HCEC 1CT (cell line): ENCODE measurements at regions not wholly inside any gene's neighbourhood (a gene's known extent, or its start where the extent isn't known, plus 50 kb on each side); places are given as distances from the start of the nearest gene placed in this dataset.
"Not testable (repeated sequence)": the region's sequence is repeated elsewhere in the genome, so short reads cannot be mapped to it uniquely, and the experiment has no call there.

Source experiments
- DNase-seq: peaks from one replicate; pipeline ENCODE4 v3.0.0-alpha.2; 2017

DNA sequence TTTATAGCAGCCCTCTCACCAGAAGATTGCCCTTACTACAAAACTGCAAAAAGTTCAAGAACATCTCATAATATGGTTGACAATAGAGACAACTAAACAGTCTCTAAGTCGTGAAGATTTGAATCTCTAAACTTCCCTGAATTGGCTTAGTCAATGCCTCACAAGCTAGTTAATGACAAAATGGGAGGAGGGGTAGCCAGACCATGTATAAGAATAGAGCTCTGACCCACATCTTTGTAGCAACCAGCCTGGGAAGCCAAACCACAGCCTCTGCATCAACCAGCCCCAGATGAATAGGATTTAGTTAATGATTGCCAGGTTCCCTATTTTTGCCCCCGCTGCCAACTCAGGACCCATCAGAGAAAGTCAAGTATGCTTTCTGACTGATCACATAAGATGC lies 1265.9 kb upstream of the PCDH10 start:
- not testable (repeated sequence) for DNase-seq

DNA sequence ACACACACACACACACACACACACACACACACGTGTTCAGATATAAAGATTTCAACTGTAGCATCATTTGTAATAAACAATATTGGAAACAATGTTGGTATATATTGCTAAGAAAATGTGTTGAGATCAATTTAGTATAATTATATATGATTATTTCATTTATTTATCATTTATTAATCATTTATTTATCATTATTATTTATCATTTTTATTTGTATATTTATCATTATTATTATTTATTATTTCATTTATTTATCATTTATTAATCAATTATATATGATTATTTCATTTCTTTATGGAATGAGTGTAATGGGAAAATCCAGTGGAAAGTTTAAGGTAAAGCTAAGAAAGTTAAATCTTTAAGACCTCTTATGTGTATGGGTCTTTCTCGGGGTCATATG lies 1223.4 kb upstream of the PCDH10 start:
- DNase-seq = not testable (repeated sequence)

DNA sequence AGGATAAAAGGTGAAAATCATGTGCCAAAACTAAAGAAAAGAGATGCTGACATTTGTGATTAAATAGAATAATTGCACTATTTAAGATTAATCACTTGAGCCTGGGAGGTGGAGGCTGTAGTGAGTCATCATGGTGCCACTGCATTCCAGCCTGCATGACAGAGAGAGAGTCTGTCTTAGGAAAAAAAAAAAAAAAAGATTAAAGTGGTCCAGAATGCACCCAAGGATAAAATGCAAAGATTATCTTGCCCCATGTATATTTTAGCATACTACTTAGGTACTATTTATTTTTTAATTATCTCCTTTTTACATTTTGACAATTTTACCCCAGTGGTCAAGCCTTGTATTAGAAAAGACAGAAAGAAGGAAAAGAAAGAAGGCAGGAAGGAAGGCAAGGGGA lies 1181.4 kb upstream of the PCDH10 start:
- not testable (repeated sequence) for DNase-seq

DNA sequence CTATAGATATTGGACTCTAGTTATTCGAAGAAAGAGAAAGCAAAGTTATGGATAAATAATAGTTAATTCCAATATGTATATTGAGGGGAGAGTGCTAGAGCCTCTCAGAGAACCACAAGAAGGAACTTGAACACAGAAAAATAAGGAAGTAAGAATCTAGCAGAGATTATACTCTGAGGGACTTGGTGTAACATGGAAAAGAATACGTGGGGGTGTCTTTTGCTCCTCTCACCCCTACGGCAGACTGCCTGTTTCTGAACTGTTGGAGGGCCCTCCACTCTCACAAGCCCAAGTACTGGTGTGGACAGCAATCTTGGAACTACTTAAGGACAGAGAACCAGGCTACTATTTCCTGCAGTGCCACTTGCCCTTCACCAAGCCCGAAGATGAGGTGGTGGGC lies 1174.4 kb upstream of the PCDH10 start:
- DNase-seq = no peak

DNA sequence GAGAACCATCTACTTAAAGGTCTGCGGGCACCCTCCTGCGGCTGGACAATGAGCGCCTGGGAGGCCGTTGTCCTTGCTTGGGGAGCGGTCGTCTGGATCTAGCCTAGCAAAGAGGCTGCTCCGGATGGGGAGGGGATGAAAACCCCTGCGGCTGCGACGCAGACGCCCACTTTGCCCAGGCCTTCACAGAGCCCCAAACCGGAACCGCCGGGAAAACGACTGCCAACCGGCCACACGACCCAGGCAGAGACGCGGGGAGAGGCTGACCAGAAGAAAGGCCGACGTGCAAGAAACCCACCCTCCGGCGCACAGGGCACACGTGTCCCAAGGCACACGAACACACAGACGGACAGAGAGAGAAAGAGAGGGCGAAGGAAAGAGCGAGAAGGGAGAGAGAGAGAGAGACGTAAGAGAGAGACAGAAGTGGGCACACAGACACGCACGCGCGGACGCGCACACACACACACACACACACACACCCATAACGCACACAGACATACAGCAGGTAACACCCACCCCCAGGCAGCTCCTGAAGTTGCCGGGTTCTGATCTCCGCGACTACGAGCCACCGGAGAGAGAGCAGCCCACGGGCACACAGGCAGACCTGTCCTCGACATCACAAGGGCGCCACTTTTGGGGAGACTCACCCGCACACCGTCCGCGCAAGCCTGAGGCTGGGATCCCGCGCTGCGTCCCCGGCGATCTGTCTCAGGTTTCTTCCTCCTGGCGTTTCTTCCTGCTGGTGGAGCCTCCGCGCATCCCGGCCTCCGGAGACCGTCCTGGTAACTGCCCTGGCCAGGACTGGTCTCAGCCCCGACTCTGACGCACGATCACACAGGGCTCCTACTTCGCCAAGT lies 1173.6 kb upstream of the PCDH10 start:
- DNase-seq = not testable (repeated sequence)

DNA sequence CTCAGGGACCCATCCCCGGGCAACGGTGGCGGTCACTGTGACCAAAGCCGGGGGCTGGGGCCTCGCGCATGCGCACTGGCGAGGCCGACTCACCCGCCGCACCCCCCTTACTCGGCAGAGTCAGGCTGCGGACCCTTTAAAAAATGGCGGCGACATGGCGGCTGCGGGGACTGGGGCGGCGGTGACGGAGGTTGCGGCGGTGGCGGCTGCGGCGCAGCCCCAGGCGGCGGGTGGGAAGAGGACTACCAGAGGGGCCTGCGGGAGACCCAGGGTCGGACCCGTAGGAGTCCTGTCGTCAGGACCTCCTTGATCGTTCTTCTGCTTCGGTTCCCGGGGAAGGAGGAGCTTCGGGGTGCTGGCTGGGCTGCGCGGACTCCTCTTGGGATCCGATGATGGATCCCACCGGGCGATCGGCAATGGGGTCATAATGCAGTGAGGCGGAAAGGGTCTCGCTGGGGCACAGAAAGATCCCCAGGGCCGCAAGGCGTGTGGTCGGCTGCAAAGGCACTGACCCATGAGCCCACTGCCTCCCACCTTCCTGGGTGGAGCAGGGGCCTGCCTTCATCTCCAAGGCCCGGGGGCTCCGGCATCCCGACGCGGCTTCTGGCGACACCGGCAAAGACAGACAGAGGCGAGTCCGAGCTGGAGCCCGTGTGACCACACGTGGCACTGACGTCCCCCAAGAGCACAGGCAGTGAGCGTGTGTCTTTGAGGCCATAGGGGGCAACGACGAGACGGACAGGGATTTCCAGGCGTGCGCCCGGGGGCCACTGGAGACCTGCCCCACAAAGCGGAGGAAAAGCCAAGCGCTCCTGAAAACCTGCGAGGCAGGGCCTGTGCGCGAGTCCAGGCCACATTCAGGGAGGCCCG lies 1172.7 kb upstream of the PCDH10 start:
- DNase-seq = not testable (repeated sequence)

DNA sequence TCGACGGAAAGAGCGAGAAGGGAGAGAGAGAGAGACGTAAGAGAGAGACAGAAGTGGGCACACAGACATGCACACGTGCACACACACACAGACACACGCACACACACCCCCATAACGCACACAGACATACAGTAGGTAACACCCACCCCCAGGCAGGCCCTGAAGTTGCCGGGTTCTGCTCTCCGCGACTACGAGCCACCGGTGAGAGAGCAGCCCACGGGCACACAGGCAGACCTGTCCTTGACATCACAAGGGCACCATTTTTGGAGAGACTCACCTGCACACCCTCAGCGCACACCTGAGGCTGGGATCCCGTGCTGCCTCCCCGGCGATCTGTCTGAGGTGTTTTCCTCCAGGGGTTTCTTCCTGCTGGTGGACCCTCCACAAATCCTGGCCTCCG lies 1171.0 kb upstream of the PCDH10 start:
- DNase-seq = no peak

DNA sequence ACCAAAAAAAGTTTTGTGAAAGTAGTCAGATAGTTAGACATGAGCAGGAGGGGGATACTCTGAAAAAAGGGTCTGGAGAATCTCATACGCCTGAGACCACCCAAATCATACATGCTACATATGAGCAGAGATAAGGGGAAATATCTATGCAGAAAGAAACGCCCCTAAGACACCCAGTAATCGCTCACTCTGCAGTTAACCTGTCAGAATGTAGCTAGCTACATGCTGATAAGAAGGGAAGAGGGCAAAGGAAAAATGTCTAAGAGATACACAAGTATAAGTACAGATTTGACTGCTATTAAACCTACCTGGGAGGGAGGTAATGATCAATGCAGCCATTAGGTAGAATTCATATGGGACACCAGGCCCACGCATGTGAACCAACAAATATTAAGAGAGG lies 1159.5 kb upstream of the PCDH10 start:
- no peak for DNase-seq

DNA sequence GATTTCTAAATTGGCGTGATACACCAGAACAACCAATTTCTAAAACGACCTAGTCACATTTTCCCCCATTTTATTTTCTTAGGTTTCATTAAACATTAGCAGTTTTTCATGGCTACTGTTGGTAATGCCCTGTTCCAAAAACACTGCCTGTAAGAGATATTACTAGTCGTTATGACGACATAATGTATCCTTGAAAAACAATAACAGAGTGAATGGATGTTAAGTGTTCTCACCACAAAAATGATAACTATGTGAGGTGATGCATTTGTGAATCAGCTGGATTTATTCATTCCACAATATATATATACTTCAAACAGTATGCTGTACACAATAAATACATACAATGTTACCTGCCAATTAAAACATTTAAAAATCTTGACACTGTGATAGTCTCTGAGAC lies 1147.6 kb upstream of the PCDH10 start:
- peak; percentile 63 for DNase-seq

DNA sequence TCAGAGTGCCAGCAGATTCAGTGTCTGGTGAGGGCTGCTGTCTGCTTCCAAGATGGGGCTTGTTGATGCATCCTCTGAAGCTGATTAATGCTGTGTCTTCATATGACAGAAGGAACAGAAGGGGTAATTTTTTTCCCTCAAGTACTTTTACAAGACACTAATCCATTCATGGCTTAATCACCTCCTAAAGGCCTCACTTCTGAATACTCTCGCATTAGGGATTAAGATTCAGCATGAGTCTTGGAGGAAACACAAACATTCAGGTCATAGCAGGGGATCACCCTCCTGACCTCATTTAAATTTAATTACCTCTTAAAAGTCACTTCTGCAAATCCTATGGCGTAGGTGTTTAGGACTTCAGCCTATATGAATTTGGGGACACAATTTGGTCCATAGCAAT lies 1145.5 kb upstream of the PCDH10 start:
- DNase-seq = no peak

DNA sequence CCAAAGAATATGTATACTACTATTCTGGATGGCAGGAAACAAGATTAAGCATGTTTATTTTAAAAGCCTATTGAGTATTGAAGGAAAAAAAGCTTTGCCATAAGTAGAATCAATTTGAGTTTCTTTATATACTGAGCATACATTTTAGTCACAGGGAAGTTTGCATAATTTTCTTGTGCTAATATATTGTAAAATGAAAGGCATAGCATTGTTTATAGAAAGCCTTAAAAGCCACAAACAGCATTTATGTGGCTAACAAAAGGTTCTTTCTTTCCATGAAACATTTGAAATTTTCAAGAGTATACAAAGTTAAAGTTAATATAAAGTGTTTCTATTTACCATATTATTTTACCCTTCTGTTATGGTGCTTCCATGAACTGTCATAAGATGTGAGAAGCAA lies 1133.8 kb upstream of the PCDH10 start:
- DNase-seq = no peak

DNA sequence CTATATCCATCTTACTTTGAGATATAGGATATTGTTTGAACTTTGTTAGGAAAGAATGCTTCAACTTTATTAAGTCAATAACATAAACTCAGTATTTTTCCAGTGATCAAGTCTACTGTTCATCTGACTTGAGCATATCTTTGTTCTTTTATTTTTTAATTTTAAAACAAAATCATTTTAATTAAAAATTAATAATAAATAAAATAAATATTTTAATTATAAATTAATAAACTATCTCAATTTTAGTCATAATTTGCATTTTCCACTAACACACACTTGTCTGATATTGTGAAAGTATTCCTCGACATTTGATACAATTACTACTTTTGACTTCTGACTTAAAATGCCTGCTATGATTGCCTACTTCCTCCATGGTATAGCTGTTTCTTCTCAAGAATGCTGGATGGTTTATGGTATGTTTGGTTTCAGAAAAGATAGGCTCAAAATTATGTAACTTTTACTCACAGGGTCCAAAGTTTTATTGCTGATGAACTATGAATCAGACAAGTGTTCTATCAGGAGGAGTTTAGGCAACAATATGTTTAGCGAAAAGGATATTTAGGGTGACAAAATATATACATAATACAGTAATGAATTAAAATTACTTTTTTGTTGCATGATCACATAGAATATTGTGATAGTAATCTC lies 1132.3 kb upstream of the PCDH10 start:
- DNase-seq = no peak

DNA sequence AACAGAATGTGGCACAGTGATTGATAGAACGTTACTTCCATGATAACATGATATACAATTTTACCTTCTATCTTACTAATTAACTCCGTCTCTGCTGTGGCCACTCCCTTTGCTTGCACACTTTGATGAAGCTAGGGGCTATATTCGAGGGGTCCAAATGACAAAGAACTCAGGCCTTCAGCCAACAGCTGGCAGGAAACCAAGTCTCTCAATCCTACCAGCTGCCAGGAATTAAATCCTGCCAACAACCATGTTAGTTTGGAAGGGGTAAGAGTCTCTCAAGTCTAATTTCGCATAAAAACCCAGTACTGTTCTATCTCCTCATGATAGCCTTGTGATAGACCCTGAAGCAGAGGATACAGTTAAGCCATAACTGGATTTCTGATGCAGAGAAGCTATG lies 1122.9 kb upstream of the PCDH10 start:
- DNase-seq = no peak

DNA sequence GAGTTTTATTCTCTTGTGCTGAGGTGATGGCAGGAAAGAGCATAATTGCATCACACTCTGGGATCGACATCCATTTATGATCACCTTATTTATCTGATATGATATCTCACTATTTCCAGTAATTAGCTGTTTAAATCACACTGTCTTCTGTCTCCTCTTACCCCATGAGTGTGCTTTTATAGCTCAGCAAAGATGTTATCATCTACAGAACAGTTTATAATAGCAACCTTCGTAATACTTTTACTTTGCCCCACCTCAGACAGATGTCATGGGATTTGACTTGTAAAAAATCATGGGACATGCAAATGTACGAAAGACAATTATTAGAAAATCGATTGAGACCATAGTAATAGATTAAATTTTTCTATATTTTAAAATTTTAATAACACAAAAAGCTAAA lies 1122.3 kb upstream of the PCDH10 start:
- no peak for DNase-seq

DNA sequence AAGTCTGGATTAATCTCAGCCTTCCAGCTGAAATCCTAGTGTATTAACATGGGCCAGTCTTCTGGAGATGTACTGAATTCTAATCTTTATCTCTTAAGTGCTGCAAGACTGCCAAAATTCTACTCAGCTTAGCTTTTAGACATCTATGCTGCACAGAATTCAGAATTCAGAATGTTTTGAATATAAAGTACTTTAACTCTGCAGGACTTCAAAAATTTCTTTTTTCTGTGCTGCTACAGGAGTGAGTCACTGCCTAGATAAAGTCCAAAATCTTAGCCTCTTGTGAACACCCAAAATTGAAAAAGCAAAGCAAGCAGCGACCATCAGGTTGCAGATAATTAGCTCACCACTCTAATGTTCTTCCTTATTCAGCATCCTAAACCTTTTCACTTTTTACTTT lies 1092.6 kb upstream of the PCDH10 start:
- no peak for DNase-seq

DNA sequence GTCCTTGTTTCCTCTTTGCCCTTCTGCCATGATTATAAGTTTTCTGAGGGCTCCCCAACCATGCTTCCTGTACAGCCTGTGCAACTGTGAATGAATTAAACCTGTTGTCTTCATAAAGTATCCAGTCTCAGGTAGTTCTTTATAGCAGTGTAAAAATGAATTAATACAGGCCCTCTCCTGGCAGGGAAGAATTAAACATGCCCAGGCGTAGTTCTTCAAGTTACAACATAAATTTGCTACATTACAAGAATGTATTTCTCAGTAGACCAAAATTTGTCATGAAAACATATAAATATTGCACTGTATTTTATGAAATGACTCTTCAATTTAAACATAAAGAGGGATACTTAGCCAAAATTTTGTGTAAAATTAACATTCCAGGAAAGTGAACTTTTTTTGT lies 1089.9 kb upstream of the PCDH10 start:
- DNase-seq = no peak

DNA sequence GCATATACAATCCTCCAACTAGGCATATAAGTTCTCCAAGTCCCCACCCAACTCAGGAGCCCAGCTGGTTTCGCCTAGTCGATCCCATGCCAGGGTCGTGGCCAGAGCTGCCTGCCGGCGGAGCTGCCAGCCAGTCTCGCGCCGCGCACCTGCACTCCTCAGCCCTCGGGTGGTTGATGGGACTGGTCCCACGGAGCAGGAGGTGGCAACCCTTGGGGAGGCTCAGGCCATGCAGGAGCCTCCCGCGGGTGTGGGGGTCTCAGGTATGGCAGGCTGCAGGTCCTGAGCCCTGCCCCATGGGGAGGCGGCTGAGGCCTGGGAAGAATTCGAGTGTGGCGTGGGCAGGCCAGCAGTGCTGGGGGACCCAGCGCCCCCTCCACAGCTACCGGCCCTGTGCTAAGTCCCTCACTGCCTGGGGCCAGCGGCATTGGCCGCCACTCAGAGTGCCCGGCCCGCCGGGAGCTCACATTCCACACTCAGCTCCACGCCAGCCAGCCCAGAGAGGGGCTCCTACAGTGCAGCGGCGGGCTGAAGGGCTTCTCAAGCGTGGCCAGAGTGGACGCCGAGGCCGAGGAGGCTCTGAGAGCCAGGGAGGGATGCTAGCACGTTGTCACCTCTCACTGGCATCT lies 1086.4 kb upstream of the PCDH10 start:
- no peak for DNase-seq

DNA sequence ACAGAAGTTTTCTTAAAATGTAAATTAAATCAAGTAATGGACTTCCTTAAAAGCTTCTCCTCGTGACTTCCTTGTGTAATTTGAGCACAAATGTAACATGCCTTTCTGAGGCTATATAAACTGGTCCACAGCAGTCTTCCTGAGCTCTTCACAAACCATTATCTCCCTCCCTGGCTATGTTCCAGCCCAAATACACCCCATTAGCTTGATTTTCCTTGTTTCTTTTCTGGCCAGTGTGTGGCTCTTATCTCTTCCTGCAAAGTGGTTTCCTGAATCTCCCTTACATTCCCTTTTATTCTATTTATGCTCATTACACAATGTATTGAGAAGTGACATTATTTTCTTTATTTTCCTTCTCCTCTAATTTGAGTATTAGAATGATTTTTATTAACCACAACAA lies 1085.3 kb upstream of the PCDH10 start:
- DNase-seq = no peak

DNA sequence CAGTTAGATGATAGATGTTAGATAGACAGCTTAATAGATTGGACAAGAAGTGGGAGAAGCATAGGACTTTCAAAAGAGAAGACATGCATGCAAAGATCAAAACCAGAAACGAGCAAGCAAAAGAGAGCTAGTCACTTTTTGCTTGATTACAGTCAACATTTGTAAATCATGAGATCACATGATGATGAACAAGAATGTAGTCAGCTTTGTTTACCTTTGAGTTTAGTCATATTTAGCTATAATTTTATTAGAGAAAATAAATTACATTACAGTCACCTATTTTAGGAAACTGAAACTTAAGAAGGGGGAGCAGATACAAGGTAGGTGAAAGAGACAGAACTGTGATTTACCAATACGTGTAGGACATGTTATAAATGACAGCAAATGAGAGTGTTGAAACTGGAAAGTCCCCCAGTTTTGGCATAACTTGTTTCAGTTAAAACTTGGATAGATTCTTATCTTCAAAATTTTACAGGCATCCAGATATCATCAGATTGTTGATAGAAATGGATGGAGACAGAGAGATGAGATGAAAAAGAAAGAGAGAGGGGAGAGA lies 1083.1 kb upstream of the PCDH10 start:
- peak; percentile 71 for DNase-seq

DNA sequence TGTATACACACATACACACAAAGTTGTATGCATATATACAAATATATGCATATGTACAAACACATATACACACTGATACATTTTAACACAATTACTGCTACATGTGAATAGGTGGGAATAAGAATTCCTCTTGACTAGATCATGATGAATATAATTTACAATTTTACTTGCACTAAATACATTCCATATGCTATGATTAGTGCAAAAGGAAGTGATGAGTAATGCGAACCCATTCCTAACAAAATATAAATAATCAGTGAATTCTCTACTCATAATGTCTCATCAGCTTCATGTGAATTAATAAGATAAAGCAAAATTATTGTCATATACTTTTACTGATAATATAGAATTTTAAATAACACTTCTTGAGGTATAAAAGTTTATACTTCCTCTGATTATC lies 1077.3 kb upstream of the PCDH10 start:
- peak; percentile 71 for DNase-seq

DNA sequence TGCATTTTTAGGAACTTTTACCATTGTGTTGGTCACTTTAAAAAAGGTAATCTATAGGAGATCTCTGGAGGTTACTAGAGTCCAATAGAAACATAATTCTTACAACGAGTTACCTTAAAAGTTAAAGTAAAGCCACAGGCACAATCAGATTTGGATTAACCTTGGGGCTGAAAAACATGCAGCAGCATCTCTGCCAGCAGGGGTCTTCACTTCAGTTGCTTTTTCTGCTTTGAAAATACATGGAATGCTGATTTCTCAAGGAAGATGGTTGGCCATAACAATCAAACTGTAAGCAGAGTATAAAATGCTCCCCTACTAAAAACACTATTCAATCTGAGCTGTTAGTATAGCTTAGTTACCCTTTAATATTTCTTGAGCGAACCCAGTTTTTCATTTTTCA lies 1072.3 kb upstream of the PCDH10 start:
- DNase-seq = no peak

DNA sequence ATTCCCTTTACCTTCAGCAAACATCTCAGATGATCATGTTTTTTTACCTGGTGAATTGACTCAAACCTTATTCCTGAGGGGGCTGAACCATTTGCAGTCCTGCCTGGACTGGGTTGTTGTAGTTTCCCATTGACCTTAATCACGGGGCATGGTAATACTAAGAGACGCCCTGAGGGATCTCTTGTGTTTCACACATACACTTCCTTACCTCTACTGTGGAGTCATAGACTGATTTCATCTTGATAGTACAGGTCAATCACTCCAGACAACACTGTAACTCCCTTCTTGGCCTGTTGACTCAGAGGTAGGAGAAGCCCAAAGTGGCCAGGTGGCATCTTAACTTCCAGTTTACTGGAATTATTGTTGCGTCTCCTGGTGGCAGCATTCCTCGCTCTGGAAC lies 1064.0 kb upstream of the PCDH10 start:
- DNase-seq = no peak

DNA sequence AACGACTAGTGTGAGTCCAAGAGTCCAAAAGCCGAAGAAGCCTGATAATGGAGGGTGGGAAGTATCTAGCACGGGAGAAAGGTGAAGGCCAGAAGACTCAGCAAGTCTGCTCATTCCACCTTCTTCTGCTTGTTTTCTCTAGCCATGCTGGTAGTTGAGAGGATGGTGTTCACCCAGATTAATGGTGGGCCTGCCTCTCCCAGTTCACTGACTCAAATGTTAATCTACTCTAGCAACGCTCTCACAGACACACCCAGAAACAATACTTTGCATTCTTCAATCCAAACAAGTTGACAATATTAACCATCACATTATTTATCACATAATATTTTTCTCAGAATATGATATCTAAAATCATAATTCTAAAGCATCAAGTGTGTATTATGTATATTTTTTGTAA lies 1055.1 kb upstream of the PCDH10 start:
- DNase-seq = no peak
